GM23338 (cell line): ENCODE measurements at regions not wholly inside any gene's neighbourhood (a gene's known extent, or its start where the extent isn't known, plus 50 kb on each side); places are given as distances from the start of the nearest gene placed in this dataset.

ENCODE experiments used
- ATAC-seq: fragments of 200-7000 bp; cut with Tn5 transposase; 3 replicates; pipeline ENCODE4 v1.9.1; 2020
- DNase-seq: peaks from one replicate; pipeline ENCODE4 v3.0.0-alpha.2; 2015; ENCODE audit warnings: low spot score
- H2AFZ ChIP-seq: fragments of 200-600 bp; sonication (generic); 2 replicates; pipeline ENCODE4 v1.8.0; 2016; ENCODE audit warnings: antibody characterized with exemption, mild to moderate bottlenecking, moderate library complexity
- H3F3A ChIP-seq: fragments of 200-600 bp; sonication (generic); replicated peaks from 2 replicates; pipeline ENCODE4 v1.8.0; 2017; ENCODE audit warnings: antibody characterized with exemption, mixed run types, low read depth
- H3K27ac ChIP-seq: fragments of 200-600 bp; sonication (generic); 2 replicates; pipeline ENCODE4 v1.6.1; 2016; ENCODE audit warnings: low read depth
- H3K27me3 ChIP-seq: fragments of 200-600 bp; sonication (generic); 2 replicates; pipeline ENCODE4 v1.8.0; 2016; ENCODE audit warnings: mild to moderate bottlenecking, mixed run types, moderate library complexity; ENCODE audit not compliant: insufficient read depth
- H3K36me3 ChIP-seq: fragments of 200-600 bp; sonication (generic); 2 replicates; pipeline ENCODE4 v1.8.0; 2016; ENCODE audit warnings: mild to moderate bottlenecking; ENCODE audit not compliant: insufficient read depth
- H3K4me1 ChIP-seq: fragments of 200-600 bp; sonication (generic); 2 replicates; pipeline ENCODE4 v1.8.0; 2016; ENCODE audit warnings: mild to moderate bottlenecking, moderate library complexity; ENCODE audit not compliant: insufficient read depth
- H3K4me2 ChIP-seq: fragments of 200-600 bp; sonication (generic); 2 replicates; pipeline ENCODE4 v1.7.1; 2017; ENCODE audit warnings: mixed run types
- H3K4me3 ChIP-seq: fragments of 200-600 bp; sonication (generic); 2 replicates; pipeline ENCODE4 v1.6.1; 2016; ENCODE audit warnings: mixed run types
- H3K79me2 ChIP-seq: fragments of 200-600 bp; sonication (generic); replicated peaks from 2 replicates; pipeline ENCODE4 v1.8.0; 2017; ENCODE audit warnings: mild to moderate bottlenecking; ENCODE audit not compliant: insufficient read depth
- H3K9me2 ChIP-seq: fragments of 200-600 bp; sonication (generic); 2 replicates; pipeline ENCODE4 v1.8.0; 2017; ENCODE audit not compliant: insufficient read depth
- H4K20me1 ChIP-seq: fragments of 200-600 bp; sonication (generic); replicated peaks from 2 replicates; pipeline ENCODE4 v1.8.0; 2017; ENCODE audit warnings: mild to moderate bottlenecking; ENCODE audit not compliant: insufficient read depth
- H3K27ac Mint-ChIP-seq: 2 replicates; pipeline ENCODE4 v1.8.0; 2020; ENCODE audit warnings: inconsistent platforms, mild to moderate bottlenecking, moderate library complexity, mixed read lengths
- H3K27me3 Mint-ChIP-seq: 3 replicates; pipeline ENCODE4 v1.8.0; 2022; ENCODE audit warnings: low read depth, mild to moderate bottlenecking, moderate library complexity, mixed read lengths, inconsistent platforms; ENCODE audit not compliant: insufficient read depth, poor library complexity
- H3K36me3 Mint-ChIP-seq: 3 replicates; pipeline ENCODE4 v1.8.0; 2021; ENCODE audit warnings: low read depth, mild to moderate bottlenecking, inconsistent platforms, moderate library complexity, mixed read lengths
- H3K4me1 Mint-ChIP-seq: 3 replicates; pipeline ENCODE4 v1.8.0; 2020; ENCODE audit warnings: mild to moderate bottlenecking, inconsistent platforms, mixed read lengths
- H3K4me3 Mint-ChIP-seq: 3 replicates; pipeline ENCODE4 v1.8.0; 2021; ENCODE audit warnings: moderate library complexity, mild to moderate bottlenecking, inconsistent platforms, mixed read lengths
- H3K9me3 Mint-ChIP-seq: 3 replicates; pipeline ENCODE4 v1.8.0; 2020; ENCODE audit warnings: moderate library complexity, mild to moderate bottlenecking, inconsistent platforms, mixed read lengths
- ETS1 ChIP-seq: IDR thresholded peaks from 2 replicates; pipeline ENCODE4 v1.6.1; 2016; ENCODE audit warnings: antibody characterized with exemption
- EZH2 ChIP-seq: fragments of 200-600 bp; sonication (generic); IDR thresholded peaks from one replicate; pipeline ENCODE4 v1.8.0; 2017; ENCODE audit warnings: antibody characterized with exemption, mild to moderate bottlenecking, low read depth; ENCODE audit not compliant: unreplicated experiment
- EZH2phosphoT487 ChIP-seq: fragments of 200-600 bp; sonication (generic); IDR thresholded peaks from one replicate; pipeline ENCODE4 v1.8.1; 2018; ENCODE audit warnings: antibody characterized with exemption; ENCODE audit not compliant: unreplicated experiment
- JUNB ChIP-seq: IDR thresholded peaks from one replicate; pipeline ENCODE4 v1.6.1; 2016; ENCODE audit warnings: antibody characterized with exemption; ENCODE audit not compliant: unreplicated experiment
- POLR2AphosphoS5 ChIP-seq: IDR thresholded peaks from 2 replicates; pipeline ENCODE4 v1.6.1; 2016; ENCODE audit warnings: antibody characterized with exemption, low read depth
- REST ChIP-seq: IDR thresholded peaks from one replicate; pipeline ENCODE4 v1.6.1; 2018; ENCODE audit warnings: antibody characterized with exemption; ENCODE audit not compliant: unreplicated experiment
- STAT1 ChIP-seq: IDR thresholded peaks from one replicate; pipeline ENCODE4 v1.6.1; 2016; ENCODE audit warnings: antibody characterized with exemption; ENCODE audit not compliant: unreplicated experiment
- ZNF331 ChIP-seq: fragments of 250-450 bp; sonication (Bioruptor Pico); IDR thresholded peaks from 2 replicates; pipeline ENCODE4 v1.5.0; 2020; ENCODE audit warnings: low read depth, mild to moderate bottlenecking, moderate library complexity
- TF ChIP-seq, protein P1 (sequence below), 2 experiments: fragments of 200-600 bp in 1 of 2; sonication (generic) in 1 of 2; conservative IDR thresholded peaks; 2 replicates each; pipeline versions ENCODE4 v1.5.1 to v1.6.1; 2016 to 2017; ENCODE audit warnings: antibody characterized with exemption in 2 of 2, low read depth in 2 of 2, mild to moderate bottlenecking in 2 of 2, moderate library complexity in 1 of 2

DNA sequence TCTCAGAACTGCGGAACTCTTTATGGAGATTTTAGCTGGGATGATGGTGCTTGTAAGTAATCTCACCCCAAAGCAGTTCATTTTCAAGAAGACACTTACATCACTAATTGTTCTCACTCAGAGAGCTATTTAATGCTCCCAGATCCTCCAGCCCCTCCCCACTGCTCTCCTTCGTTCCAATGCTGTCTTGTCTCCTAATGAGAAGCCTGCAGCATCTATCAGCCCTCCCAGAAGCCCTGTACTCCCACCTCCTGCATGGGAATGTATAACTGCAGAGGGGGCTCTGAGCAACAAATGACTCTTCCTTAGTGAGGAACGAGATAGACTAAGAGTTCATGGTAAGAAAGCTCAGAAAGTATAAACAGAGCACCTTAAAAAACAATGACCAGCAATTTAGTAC lies 377.4 kb upstream of the RUNX1 start:
- H3K27me3 ChIP-seq = no peaks in the 10 kb centered on the region
- peaks cover 3% of the 10 kb centered on the region for H3K27me3 Mint-ChIP-seq
- no peak overlapping the region for H3K27ac ChIP-seq
- TF ChIP-seq POLR2AphosphoS5 = no peak
- TF ChIP-seq, protein P1, sequence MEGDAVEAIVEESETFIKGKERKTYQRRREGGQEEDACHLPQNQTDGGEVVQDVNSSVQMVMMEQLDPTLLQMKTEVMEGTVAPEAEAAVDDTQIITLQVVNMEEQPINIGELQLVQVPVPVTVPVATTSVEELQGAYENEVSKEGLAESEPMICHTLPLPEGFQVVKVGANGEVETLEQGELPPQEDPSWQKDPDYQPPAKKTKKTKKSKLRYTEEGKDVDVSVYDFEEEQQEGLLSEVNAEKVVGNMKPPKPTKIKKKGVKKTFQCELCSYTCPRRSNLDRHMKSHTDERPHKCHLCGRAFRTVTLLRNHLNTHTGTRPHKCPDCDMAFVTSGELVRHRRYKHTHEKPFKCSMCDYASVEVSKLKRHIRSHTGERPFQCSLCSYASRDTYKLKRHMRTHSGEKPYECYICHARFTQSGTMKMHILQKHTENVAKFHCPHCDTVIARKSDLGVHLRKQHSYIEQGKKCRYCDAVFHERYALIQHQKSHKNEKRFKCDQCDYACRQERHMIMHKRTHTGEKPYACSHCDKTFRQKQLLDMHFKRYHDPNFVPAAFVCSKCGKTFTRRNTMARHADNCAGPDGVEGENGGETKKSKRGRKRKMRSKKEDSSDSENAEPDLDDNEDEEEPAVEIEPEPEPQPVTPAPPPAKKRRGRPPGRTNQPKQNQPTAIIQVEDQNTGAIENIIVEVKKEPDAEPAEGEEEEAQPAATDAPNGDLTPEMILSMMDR (conservative IDR thresholded peaks at IDR 0.05; ENCODE audit: low read depth in 2 of 2) = 0 out of 4 replicates have a peak, but pooled peaks of 1 of the 2 experiments have one; percentile 8
- TF ChIP-seq ETS1 = no peak
- H4K20me1 ChIP-seq = no peaks in the 10 kb centered on the region
- ATAC-seq (peak; percentile 74), DNase-seq (no peak)
- H3K4me3 ChIP-seq = no peak overlapping the region
- H3K79me2 ChIP-seq = no peaks in the 10 kb centered on the region
- peaks cover 9% of the 10 kb centered on the region for H3K4me1 Mint-ChIP-seq
- H2AFZ ChIP-seq = peak overlapping the region; percentile 75
- no peaks in the 10 kb centered on the region for H3K36me3 ChIP-seq
- H3K4me3 Mint-ChIP-seq = no peak overlapping the region
- H3K36me3 Mint-ChIP-seq = peaks cover 16% of the 10 kb centered on the region
- peaks cover 24% of the 10 kb centered on the region for H3K4me1 ChIP-seq
- H3K4me2 ChIP-seq = no peak overlapping the region
- H3K9me2 ChIP-seq = no peaks in the 10 kb centered on the region
- H3K27ac Mint-ChIP-seq = no peak overlapping the region
- peaks cover 23% of the 10 kb centered on the region for H3K9me3 Mint-ChIP-seq
- H3F3A ChIP-seq = no peaks in the 10 kb centered on the region

DNA sequence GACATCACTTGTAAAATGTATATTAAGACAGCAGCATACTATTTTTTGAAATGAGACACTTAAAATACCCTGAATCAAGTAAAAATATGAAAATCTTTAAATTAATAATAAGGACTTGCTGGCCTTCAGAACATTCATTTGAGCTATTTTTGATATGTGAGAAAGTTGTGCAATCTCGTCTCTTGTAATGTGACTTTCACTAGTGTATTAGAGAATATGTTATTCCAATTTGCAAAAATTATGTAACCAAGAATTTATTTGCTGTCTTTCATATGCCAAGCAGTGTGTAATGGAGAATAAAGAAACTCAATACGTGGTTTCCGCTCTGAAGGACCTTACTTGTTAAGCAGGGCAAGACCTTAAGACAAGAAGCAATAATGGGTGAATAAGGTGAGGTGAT lies 375.0 kb upstream of the RUNX1 start:
- Histone ChIP-seq H3K9me2 (no peaks in the 10 kb centered on the region), H3K4me1 (peaks cover 24% of the 10 kb centered on the region), H3F3A (no peaks in the 10 kb centered on the region), H3K4me2 (no peak overlapping the region), H3K36me3 (no peaks in the 10 kb centered on the region), H3K27ac (no peak overlapping the region), H3K27me3 (no peaks in the 10 kb centered on the region), H4K20me1 (no peaks in the 10 kb centered on the region), H2AFZ (no peak overlapping the region), H3K79me2 (no peaks in the 10 kb centered on the region), H3K4me3 (no peak overlapping the region)
- Mint-ChIP-seq H3K27ac (no peak overlapping the region), H3K36me3 (peaks cover 18% of the 10 kb centered on the region), H3K27me3 (peaks cover 5% of the 10 kb centered on the region), H3K4me1 (peaks cover 9% of the 10 kb centered on the region), H3K9me3 (peaks cover 28% of the 10 kb centered on the region), H3K4me3 (no peak overlapping the region)
- DNase-seq (no peak), ATAC-seq (no peak)
- TF ChIP-seq EZH2 = no peak
- no peak for TF ChIP-seq STAT1
- no peak for TF ChIP-seq ZNF331 (CRISPR knock-in tag)
- TF ChIP-seq EZH2phosphoT487 = no peak
- no peak for TF ChIP-seq REST
- TF ChIP-seq JUNB = no peak
- TF ChIP-seq, protein P1 (conservative IDR thresholded peaks at IDR 0.05; ENCODE audit: low read depth in 2 of 2) = no peak
- TF ChIP-seq POLR2AphosphoS5 = no peak
